HFFc6 (cell line): ENCODE measurements at regions not wholly inside any gene's neighbourhood (a gene's known extent, or its start where the extent isn't known, plus 50 kb on each side); places are given as distances from the start of the nearest gene placed in this dataset.

Experiments
- DNase-seq: peaks from one replicate; pipeline ENCODE4 v3.0.0-alpha.2; 2018
- H3K27ac Mint-ChIP-seq: 2 replicates; pipeline ENCODE4 v1.8.0; 2020; ENCODE audit warnings: mild to moderate bottlenecking, mixed read lengths
- H3K27me3 Mint-ChIP-seq: 2 replicates; pipeline ENCODE4 v1.8.0; 2021; ENCODE audit warnings: mild to moderate bottlenecking, moderate library complexity, mixed read lengths; ENCODE audit not compliant: insufficient read depth
- H3K36me3 Mint-ChIP-seq: 2 replicates; pipeline ENCODE4 v1.8.0; 2021; ENCODE audit warnings: low read depth, mixed read lengths
- H3K4me1 Mint-ChIP-seq: 2 replicates; pipeline ENCODE4 v1.8.0; 2020; ENCODE audit warnings: low read depth, mixed read lengths
- H3K4me3 Mint-ChIP-seq: 2 replicates; pipeline ENCODE4 v1.8.0; 2020; ENCODE audit warnings: mild to moderate bottlenecking, moderate library complexity, mixed read lengths
- H3K9me3 Mint-ChIP-seq: 2 replicates; pipeline ENCODE4 v1.8.0; 2020; ENCODE audit warnings: mild to moderate bottlenecking, mixed read lengths
- TF ChIP-seq, protein P1 (sequence below): fragments of 200-600 bp; sonication (generic); IDR thresholded peaks from 2 replicates; pipeline ENCODE4 v1.5.0; 2021; ENCODE audit warnings: antibody characterized with exemption, mild to moderate bottlenecking

DNA sequence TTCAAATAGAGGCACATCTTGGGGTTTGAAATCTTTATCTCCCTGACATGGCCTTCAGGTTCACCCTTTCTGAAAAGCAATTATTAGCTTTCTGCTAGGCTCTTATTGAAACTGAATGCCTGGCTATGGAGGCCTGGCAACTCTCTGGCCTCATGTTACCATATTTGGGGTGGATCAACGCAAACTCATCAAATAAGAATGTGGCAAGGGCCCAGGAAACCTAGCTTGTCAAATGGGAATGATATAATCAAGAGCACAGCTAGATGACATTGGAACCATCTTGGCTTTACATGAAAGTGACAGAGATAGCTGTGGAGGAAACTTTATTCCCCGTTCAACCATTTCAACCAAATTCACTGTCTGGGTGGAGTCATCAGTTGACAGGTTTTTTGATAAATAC, 202.8 kb upstream of the SMIM30 start:
- peaks cover 1% of the 10 kb centered on the region; the same call in 1 of the 2 replicates for H3K27me3 Mint-ChIP-seq
- no peak for DNase-seq
- H3K9me3 Mint-ChIP-seq: no peaks in the 10 kb centered on the region
- no peak overlapping the region for H3K27ac Mint-ChIP-seq
- no peaks in the 10 kb centered on the region for H3K36me3 Mint-ChIP-seq
- no peak overlapping the region for H3K4me3 Mint-ChIP-seq
- TF ChIP-seq, protein P1, sequence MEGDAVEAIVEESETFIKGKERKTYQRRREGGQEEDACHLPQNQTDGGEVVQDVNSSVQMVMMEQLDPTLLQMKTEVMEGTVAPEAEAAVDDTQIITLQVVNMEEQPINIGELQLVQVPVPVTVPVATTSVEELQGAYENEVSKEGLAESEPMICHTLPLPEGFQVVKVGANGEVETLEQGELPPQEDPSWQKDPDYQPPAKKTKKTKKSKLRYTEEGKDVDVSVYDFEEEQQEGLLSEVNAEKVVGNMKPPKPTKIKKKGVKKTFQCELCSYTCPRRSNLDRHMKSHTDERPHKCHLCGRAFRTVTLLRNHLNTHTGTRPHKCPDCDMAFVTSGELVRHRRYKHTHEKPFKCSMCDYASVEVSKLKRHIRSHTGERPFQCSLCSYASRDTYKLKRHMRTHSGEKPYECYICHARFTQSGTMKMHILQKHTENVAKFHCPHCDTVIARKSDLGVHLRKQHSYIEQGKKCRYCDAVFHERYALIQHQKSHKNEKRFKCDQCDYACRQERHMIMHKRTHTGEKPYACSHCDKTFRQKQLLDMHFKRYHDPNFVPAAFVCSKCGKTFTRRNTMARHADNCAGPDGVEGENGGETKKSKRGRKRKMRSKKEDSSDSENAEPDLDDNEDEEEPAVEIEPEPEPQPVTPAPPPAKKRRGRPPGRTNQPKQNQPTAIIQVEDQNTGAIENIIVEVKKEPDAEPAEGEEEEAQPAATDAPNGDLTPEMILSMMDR: no peak
- peaks cover 14% of the 10 kb centered on the region for H3K4me1 Mint-ChIP-seq

DNA sequence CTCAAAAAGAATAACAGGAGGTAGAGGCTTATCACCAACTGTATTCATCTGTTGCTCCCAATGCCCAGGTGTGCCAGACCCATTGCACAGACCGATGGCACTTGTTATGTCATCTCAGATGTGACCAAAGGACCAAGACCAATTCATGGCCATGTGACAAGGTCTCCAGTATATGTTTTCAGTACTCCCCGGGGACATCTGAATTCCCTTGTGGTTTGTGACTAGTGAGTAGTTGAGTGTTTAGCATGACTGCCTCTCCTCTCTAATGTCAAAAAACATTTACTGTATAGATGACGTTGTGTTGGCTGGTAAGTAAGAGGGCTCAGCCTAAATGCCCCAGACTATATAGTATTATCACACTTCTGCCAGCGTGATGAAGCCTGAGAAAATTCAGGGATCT, 202.1 kb upstream of the SMIM30 start:
- H3K27ac Mint-ChIP-seq: no peak overlapping the region
- H3K36me3 Mint-ChIP-seq: no peaks in the 10 kb centered on the region
- H3K4me3 Mint-ChIP-seq: no peak overlapping the region
- no peaks in the 10 kb centered on the region for H3K9me3 Mint-ChIP-seq
- TF ChIP-seq, protein P1: no peak
- no peak for DNase-seq
- peaks cover 1% of the 10 kb centered on the region; the same call in 1 of the 2 replicates for H3K27me3 Mint-ChIP-seq
- peaks cover 14% of the 10 kb centered on the region for H3K4me1 Mint-ChIP-seq

DNA sequence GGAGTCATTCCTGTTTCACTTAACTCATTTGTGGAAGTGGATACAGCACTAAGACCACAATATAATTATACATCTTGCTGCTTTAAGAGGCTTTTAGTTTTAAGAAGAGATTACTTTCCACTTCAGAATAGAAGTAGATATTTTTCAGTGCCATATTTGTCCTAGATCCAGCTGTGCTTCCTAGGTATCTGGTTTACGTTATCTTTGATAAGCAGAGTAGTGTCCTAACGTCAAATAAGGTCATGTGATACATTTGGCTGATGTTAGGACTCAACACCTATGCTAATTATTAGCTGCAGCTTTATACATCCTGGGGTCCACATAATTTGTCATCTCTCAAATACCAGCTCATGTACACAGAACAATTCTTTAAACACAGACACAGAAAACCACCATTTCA, 196.2 kb upstream of the SMIM30 start:
- Mint-ChIP-seq H3K4me3 (no peak overlapping the region), H3K36me3 (no peaks in the 10 kb centered on the region)
- DNase-seq: no peak

DNA sequence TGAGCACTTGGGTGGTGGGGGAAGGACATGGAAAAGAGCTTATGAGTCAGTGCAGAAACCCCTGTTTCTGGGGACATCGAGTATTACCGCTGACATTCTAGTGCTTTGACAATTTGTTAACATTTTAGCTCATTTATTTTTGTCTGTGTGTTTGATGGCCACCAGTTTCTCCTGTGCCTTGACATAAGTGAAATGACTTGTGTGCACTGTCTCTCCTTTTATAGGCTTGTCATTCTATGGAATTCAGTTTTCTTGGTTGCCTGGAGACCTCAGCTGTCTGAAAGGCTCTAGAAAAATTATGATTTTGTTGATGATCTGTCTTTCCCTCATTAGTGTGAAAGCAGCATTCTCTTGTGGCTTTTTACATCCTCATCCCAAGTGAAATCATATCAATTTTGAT, 190.0 kb upstream of the SMIM30 start:
- H3K27me3 Mint-ChIP-seq: no peaks in the 10 kb centered on the region
- no peak overlapping the region for H3K4me3 Mint-ChIP-seq
- no peak for DNase-seq
- TF ChIP-seq, protein P1: no peak
- H3K27ac Mint-ChIP-seq: no peak overlapping the region
- peaks cover 7% of the 10 kb centered on the region; the same call in 1 of the 2 replicates for H3K4me1 Mint-ChIP-seq
- H3K9me3 Mint-ChIP-seq: no peaks in the 10 kb centered on the region
- H3K36me3 Mint-ChIP-seq: no peaks in the 10 kb centered on the region

More for the DNA sequence above, 196.2 kb upstream of the SMIM30 start:
- Mint-ChIP-seq H3K4me1 (peaks cover 20% of the 10 kb centered on the region), H3K27ac (no peak overlapping the region), H3K9me3 (no peaks in the 10 kb centered on the region), H3K27me3 (peaks cover 1% of the 10 kb centered on the region; the same call in 1 of the 2 replicates)
- TF ChIP-seq, protein P1: no peak

DNA sequence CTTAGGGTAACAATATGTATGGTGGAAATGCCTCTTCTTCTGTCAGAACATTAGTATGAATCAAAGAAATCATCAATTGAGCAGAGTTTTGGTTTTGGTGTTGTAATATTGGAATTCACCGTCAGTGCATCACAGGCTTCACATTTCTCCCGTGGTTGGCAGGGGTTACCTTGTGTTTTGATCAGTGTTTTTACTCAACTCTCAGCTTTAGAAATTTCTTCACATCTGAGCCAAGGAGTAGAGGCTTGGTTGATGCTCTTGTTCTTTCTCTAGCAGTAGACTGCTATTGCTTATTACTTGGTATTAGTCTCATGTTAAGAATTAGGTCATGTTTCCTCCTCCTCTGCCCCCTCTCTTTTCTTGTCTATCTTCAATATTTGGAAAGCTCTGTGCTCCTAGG, 188.8 kb upstream of the SMIM30 start:
- TF ChIP-seq, protein P1: no peak
- Mint-ChIP-seq H3K9me3 (no peaks in the 10 kb centered on the region), H3K4me1 (peaks cover 6% of the 10 kb centered on the region; the same call in 1 of the 2 replicates), H3K36me3 (no peaks in the 10 kb centered on the region), H3K27me3 (no peaks in the 10 kb centered on the region), H3K27ac (no peak overlapping the region), H3K4me3 (no peak overlapping the region)
- no peak for DNase-seq

DNA sequence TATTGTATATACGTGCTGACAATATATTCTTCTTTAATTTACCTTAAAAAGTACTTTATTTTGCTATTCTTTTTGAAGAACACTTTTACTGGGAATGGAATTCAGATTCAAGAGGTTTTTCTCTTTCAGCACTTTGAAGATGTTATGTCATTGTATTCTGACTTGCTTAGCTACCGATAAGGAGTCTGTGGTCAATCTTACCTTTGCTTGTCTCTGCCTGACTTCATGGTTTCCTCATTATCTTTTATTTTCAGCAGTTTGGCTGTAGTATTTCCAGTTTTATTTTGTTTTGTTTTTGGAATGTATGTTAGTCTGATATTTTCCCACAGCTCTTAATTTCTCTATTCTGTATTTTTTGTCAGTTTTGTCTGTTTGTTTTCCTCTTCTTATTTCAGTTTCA, 187.9 kb upstream of the SMIM30 start:
- DNase-seq: no peak
- Mint-ChIP-seq H3K27me3 (no peaks in the 10 kb centered on the region; the same call in 1 of the 2 replicates), H3K4me1 (no peaks in the 10 kb centered on the region), H3K36me3 (no peaks in the 10 kb centered on the region), H3K4me3 (no peak overlapping the region), H3K9me3 (no peaks in the 10 kb centered on the region), H3K27ac (no peak overlapping the region)
- TF ChIP-seq, protein P1: no peak
